Mesenchymal stem cell (in vitro differentiated cells and primary cell): ENCODE measurements at regions not wholly inside any gene's neighbourhood (a gene's known extent, or its start where the extent isn't known, plus 50 kb on each side); places are given as distances from the start of the nearest gene placed in this dataset.

ENCODE experiments used
- DNase-seq: peaks from one replicate; pipeline ENCODE4 v3.0.0-alpha.2; 2013
- H2AFZ ChIP-seq: one replicate; pipeline ENCODE4 v1.6.1; 2013; ENCODE audit warnings: low read depth, mild to moderate bottlenecking, control low read depth, inconsistent platforms, low read length, moderate library complexity
- H2AK5ac ChIP-seq: 2 replicates; pipeline ENCODE4 v1.6.1; 2013; ENCODE audit warnings: low read length, moderate library complexity, mild to moderate bottlenecking, inconsistent platforms; ENCODE audit not compliant: severe bottlenecking
- H2BK120ac ChIP-seq: one replicate; pipeline ENCODE4 v1.6.1; 2013; ENCODE audit warnings: low read depth, mild to moderate bottlenecking, inconsistent platforms, low read length, moderate library complexity
- H2BK12ac ChIP-seq, 2 experiments: one replicate each; pipeline ENCODE4 v1.6.1; 2013; ENCODE audit warnings: inconsistent platforms in 2 of 2, low read length in 2 of 2, mild to moderate bottlenecking in 2 of 2, moderate library complexity in 2 of 2, control low read depth in 1 of 2
- H2BK15ac ChIP-seq: one replicate; pipeline ENCODE4 v1.6.1; 2013; ENCODE audit warnings: mild to moderate bottlenecking, low read depth, inconsistent platforms; ENCODE audit not compliant: poor library complexity, severe bottlenecking
- H2BK5ac ChIP-seq: 2 replicates; pipeline ENCODE4 v1.6.1; 2013; ENCODE audit warnings: low read depth, mild to moderate bottlenecking, low read length, control low read depth, inconsistent platforms; ENCODE audit not compliant: poor library complexity, severe bottlenecking
- H3K14ac ChIP-seq, 2 experiments: one replicate each; pipeline ENCODE4 v1.6.1; 2013; ENCODE audit warnings: inconsistent platforms in 2 of 2, low read length in 2 of 2, control low read depth in 1 of 2, mild to moderate bottlenecking in 1 of 2, moderate library complexity in 1 of 2
- H3K18ac ChIP-seq, 2 experiments: one replicate each; pipeline ENCODE4 v1.6.1; 2013; ENCODE audit warnings: inconsistent platforms in 2 of 2, low read length in 2 of 2, control low read depth in 1 of 2, low read depth in 1 of 2, mild to moderate bottlenecking in 1 of 2
- H3K23ac ChIP-seq, 2 experiments: one replicate each; pipeline ENCODE4 v1.6.1; 2013; ENCODE audit warnings: inconsistent platforms in 2 of 2, low read length in 2 of 2, mild to moderate bottlenecking in 2 of 2, moderate library complexity in 2 of 2, control low read depth in 1 of 2
- H3K27ac ChIP-seq: 2 replicates; pipeline ENCODE4 v1.5.1; 2013; ENCODE audit warnings: mild to moderate bottlenecking, moderate library complexity, low read length, control low read depth, inconsistent platforms; ENCODE audit not compliant: poor library complexity, severe bottlenecking
- H3K27me3 ChIP-seq, 2 experiments: 2 replicates each; pipeline versions ENCODE4 v1.6.1 to v1.7.0; 2013; ENCODE audit warnings: low read length in 2 of 2, mild to moderate bottlenecking in 2 of 2, moderate library complexity in 2 of 2, control low read depth in 1 of 2, inconsistent platforms in 1 of 2; ENCODE audit not compliant: control insufficient read depth in 1 of 2, insufficient read depth in 1 of 2
- H3K36me3 ChIP-seq, 2 experiments: 2 replicates each; pipeline versions ENCODE4 v1.6.1 to v1.7.0; 2013; ENCODE audit warnings: low read length in 2 of 2, control low read depth in 1 of 2, inconsistent platforms in 1 of 2, low read depth in 1 of 2, mild to moderate bottlenecking in 1 of 2; ENCODE audit not compliant: insufficient read depth in 2 of 2, control insufficient read depth in 1 of 2
- H3K4ac ChIP-seq, 2 experiments: one replicate each; pipeline ENCODE4 v1.6.1; 2013; ENCODE audit warnings: inconsistent platforms in 2 of 2, low read length in 2 of 2, mild to moderate bottlenecking in 2 of 2, moderate library complexity in 2 of 2, control low read depth in 1 of 2, low read depth in 1 of 2
- H3K4me1 ChIP-seq: 2 replicates; pipeline ENCODE4 v1.6.1; 2013; ENCODE audit warnings: low read depth, low read length, control low read depth; ENCODE audit not compliant: control insufficient read depth, insufficient read depth
- H3K4me2 ChIP-seq: 2 replicates; pipeline ENCODE4 v1.6.1; 2013; ENCODE audit warnings: low read length, mild to moderate bottlenecking, inconsistent platforms; ENCODE audit not compliant: poor library complexity, severe bottlenecking
- H3K4me3 ChIP-seq, 2 experiments: 2 replicates each; pipeline versions ENCODE4 v1.5.1 to v1.7.0; 2013; ENCODE audit warnings: low read length in 2 of 2, mild to moderate bottlenecking in 2 of 2, control low read depth in 1 of 2, low read depth in 1 of 2; ENCODE audit not compliant: insufficient read depth in 1 of 2
- H3K79me1 ChIP-seq: replicated peaks from 2 replicates; pipeline ENCODE4 v1.6.1; 2013; ENCODE audit warnings: mild to moderate bottlenecking, control low read depth, low read length, inconsistent platforms; ENCODE audit not compliant: poor library complexity, severe bottlenecking
- H3K9ac ChIP-seq: 2 replicates; pipeline ENCODE4 v1.7.0; 2013; ENCODE audit warnings: mild to moderate bottlenecking, low read length, moderate library complexity
- H3K9me3 ChIP-seq: 2 replicates; pipeline ENCODE4 v1.7.0; 2013; ENCODE audit warnings: mild to moderate bottlenecking, low read length; ENCODE audit not compliant: control insufficient read depth
- H4K8ac ChIP-seq: one replicate; pipeline ENCODE4 v1.6.1; 2013; ENCODE audit warnings: inconsistent platforms, mild to moderate bottlenecking, low read length, moderate library complexity
- H4K91ac ChIP-seq: one replicate; pipeline ENCODE4 v1.6.1; 2013; ENCODE audit warnings: mild to moderate bottlenecking, low read length, inconsistent platforms
- WGBS: methylation state at CpG from one replicate; pipeline ENCODE4 v1.1.7; 2013; ENCODE audit warnings: mixed read lengths; 5-methylcytosine and 5-hydroxymethylcytosine counted together

DNA sequence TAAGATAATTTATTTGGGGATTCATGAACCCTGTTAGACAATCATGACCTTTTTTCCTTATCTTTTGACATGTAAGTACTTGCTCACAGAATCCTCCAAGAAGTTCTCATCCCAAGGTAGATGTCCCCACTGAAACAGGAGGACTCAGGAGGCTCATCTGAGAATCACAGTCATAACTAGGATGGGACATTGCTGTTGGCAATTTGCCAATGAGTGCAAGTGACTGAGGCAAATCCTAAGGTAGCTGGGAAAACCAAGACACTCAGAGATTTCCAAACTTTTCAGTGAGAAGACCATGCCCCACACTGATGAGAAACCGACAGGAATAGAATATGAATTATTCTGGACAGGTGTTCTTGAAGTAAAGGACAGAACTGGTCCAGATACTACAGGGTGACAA is 735.0 kb downstream of the TMEM182 start:
- no peak overlapping the region for H3K27ac ChIP-seq
- H2AFZ ChIP-seq: no peak overlapping the region
- no peaks in the 10 kb centered on the region for H3K27me3 ChIP-seq
- no peak for DNase-seq
- no peaks in the 10 kb centered on the region for H3K36me3 ChIP-seq
- no peak overlapping the region for H3K9ac ChIP-seq
- H2BK12ac ChIP-seq: no peak overlapping the region
- H2BK5ac ChIP-seq: no peak overlapping the region
- no peaks in the 10 kb centered on the region for H3K4me1 ChIP-seq
- 20% methylated on average over 1 of the region's 1 CpG for WGBS
- no peak overlapping the region for H2BK120ac ChIP-seq
- peaks cover 9% of the 10 kb centered on the region for H3K9me3 ChIP-seq
- H3K18ac ChIP-seq: no peak overlapping the region
- H3K23ac ChIP-seq: no peak overlapping the region
- H3K79me1 ChIP-seq: no peaks in the 10 kb centered on the region
- H2AK5ac ChIP-seq: no peak overlapping the region
- H3K4me2 ChIP-seq: no peak overlapping the region
- no peak overlapping the region for H3K4me3 ChIP-seq
- no peak overlapping the region for H3K14ac ChIP-seq
- H2BK15ac ChIP-seq: no peak overlapping the region
- no peak overlapping the region for H4K91ac ChIP-seq
- no peak overlapping the region for H4K8ac ChIP-seq
- no peak overlapping the region for H3K4ac ChIP-seq

DNA sequence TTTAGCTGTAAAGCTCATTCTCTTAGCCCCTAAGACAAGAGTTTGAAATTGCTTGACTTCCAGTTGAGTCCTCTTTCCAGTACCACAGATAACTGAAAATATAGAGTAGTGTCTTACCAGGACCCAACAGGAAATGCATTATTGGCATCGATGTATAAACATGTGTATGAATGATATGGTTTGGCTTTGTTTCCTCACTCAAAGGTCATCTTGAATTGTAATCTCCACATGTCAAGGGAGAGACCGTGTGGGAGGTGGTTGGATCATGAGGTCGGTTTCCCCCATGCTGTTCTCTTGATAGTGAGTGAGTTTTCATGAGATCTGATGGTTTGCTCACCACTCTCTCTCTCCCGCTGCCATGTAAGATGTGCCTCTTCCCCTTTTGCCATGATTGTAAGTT is 745.0 kb downstream of the TMEM182 start:
- H3K4me2 ChIP-seq: no peak overlapping the region
- no peak overlapping the region for H4K8ac ChIP-seq
- no peak for DNase-seq
- H2BK5ac ChIP-seq: no peak overlapping the region
- no peak overlapping the region for H3K14ac ChIP-seq
- H3K79me1 ChIP-seq: no peaks in the 10 kb centered on the region
- H3K4me1 ChIP-seq: no peaks in the 10 kb centered on the region
- no peak overlapping the region for H4K91ac ChIP-seq
- H2AFZ ChIP-seq: no peak overlapping the region
- no peaks in the 10 kb centered on the region for H3K36me3 ChIP-seq
- no peak overlapping the region for H3K18ac ChIP-seq
- no peak overlapping the region for H2BK15ac ChIP-seq
- no peaks in the 10 kb centered on the region for H3K27me3 ChIP-seq
- H2BK120ac ChIP-seq: no peak overlapping the region
- no peak overlapping the region for H3K4me3 ChIP-seq
- no peak overlapping the region for H2AK5ac ChIP-seq
- 78% methylated on average over 3 of the region's 4 CpGs for WGBS
- H3K4ac ChIP-seq: no peak overlapping the region
- no peak overlapping the region for H2BK12ac ChIP-seq
- H3K23ac ChIP-seq: no peak overlapping the region
- H3K9me3 ChIP-seq: peaks cover 14% of the 10 kb centered on the region
- no peak overlapping the region for H3K27ac ChIP-seq
- H3K9ac ChIP-seq: no peak overlapping the region

DNA sequence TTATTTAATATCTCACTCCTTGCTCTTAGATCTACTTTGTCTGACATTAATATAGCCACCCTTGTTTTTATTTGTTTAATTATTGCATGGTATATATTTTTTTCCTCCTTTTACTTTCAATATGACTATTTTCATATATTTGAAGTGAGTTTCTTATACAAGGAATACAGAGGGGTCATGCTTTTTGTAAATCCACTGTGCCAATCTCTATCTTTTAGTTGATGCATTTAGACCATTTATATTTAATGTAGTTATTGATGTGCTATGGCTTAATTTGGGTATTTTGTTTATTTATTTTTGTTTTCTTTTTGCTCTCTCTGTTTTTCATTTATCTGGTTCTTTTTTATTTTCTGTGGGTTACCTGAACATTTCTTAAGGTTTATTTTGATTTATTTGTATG is 750.6 kb downstream of the TMEM182 start:
- no peak overlapping the region for H2BK12ac ChIP-seq
- no peaks in the 10 kb centered on the region for H3K4me1 ChIP-seq
- no peak overlapping the region for H3K18ac ChIP-seq
- H4K8ac ChIP-seq: no peak overlapping the region
- H2AFZ ChIP-seq: no peak overlapping the region
- H3K4me3 ChIP-seq: no peak overlapping the region
- no peaks in the 10 kb centered on the region for H3K36me3 ChIP-seq
- no peak overlapping the region for H2BK15ac ChIP-seq
- DNase-seq: no peak
- no peak overlapping the region for H3K9ac ChIP-seq
- no peak overlapping the region for H3K4ac ChIP-seq
- no peak overlapping the region for H3K27ac ChIP-seq
- peak overlapping the region; percentile 8 for H2BK5ac ChIP-seq
- no peak overlapping the region for H4K91ac ChIP-seq
- H3K27me3 ChIP-seq: no peaks in the 10 kb centered on the region
- H3K23ac ChIP-seq: no peak overlapping the region
- H3K79me1 ChIP-seq: no peaks in the 10 kb centered on the region
- no peak overlapping the region for H2BK120ac ChIP-seq
- no peak overlapping the region for H3K14ac ChIP-seq
- H2AK5ac ChIP-seq: no peak overlapping the region
- no peak overlapping the region for H3K4me2 ChIP-seq
- peaks cover 19% of the 10 kb centered on the region for H3K9me3 ChIP-seq

DNA sequence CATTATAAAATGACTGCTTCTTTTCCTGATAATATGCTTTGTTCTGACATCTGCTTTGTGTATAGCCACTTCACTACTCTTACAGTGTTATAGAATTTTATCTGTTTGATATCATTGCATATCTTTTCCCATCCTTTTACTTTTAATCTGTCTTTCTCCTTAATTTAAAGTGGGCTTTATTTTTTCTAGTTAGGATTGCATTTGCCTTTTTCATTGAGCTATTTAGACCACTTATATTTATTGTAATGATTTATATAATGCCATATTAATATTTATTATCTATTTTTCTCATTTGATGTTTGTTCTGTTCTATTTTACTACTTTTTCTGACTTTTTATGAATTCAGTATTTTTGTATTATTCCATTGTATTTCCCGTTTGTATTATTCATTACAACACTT is 758.7 kb downstream of the TMEM182 start:
- no peak overlapping the region for H3K4ac ChIP-seq
- H3K4me1 ChIP-seq: no peaks in the 10 kb centered on the region
- no peak overlapping the region for H2BK5ac ChIP-seq
- no peak for DNase-seq
- no peak overlapping the region for H3K23ac ChIP-seq
- no peaks in the 10 kb centered on the region for H3K36me3 ChIP-seq
- no peak overlapping the region for H3K9ac ChIP-seq
- H4K8ac ChIP-seq: no peak overlapping the region
- H3K18ac ChIP-seq: no peak overlapping the region
- H3K4me3 ChIP-seq: no peak overlapping the region
- no peak overlapping the region for H3K4me2 ChIP-seq
- peaks cover 22% of the 10 kb centered on the region for H3K9me3 ChIP-seq
- no peak overlapping the region for H2BK15ac ChIP-seq
- no peak overlapping the region for H2AK5ac ChIP-seq
- H4K91ac ChIP-seq: no peak overlapping the region
- H2AFZ ChIP-seq: no peak overlapping the region
- no CpG with 5 or more reads among the region's 1 CpG for WGBS
- no peaks in the 10 kb centered on the region for H3K79me1 ChIP-seq
- no peak overlapping the region for H2BK120ac ChIP-seq
- no peak overlapping the region for H3K14ac ChIP-seq
- H3K27ac ChIP-seq: no peak overlapping the region
- H2BK12ac ChIP-seq: no peak overlapping the region
- H3K27me3 ChIP-seq: no peaks in the 10 kb centered on the region
